ENCODE measurements at regions not wholly inside any gene's neighbourhood (a gene's known extent, or its start where the extent isn't known, plus 50 kb on each side); places are given as distances from the start of the nearest gene placed in this dataset.

- Histone ChIP-seq H3K4me3 (ENCODE audit: low read length in 2 of 2) (no peak overlapping the region), H3K36me3 (ENCODE audit: control insufficient read depth in 2 of 2, insufficient read depth in 2 of 2, low read length in 2 of 2) (no peaks in the 10 kb centered on the region), H3K27me3 (ENCODE audit: control insufficient read depth in 2 of 2, insufficient read depth in 2 of 2, low read length in 2 of 2) (no peaks in the 10 kb centered on the region), H3K27ac (ENCODE audit: low read depth in 2 of 2, low read length in 2 of 2) (no peak overlapping the region), H3K9ac (ENCODE audit: low read depth in 1 of 2, low read length in 2 of 2) (no peak overlapping the region), H3K9me3 (ENCODE audit: control insufficient read depth in 2 of 2, low read length in 2 of 2) (no peaks in the 10 kb centered on the region), H3K4me1 (ENCODE audit: control insufficient read depth in 2 of 2, insufficient read depth in 2 of 2, low read length in 2 of 2) (no peaks in the 10 kb centered on the region)
These were observed 1542.6 kb upstream of the PIK3C3 start for GRCh38 chr18:40412410-40412809.

GRCh38 chr18:40407909-40408308, 1547.1 kb upstream of the PIK3C3 start:
- no peaks in the 10 kb centered on the region for H3K27me3 ChIP-seq (ENCODE audit: control insufficient read depth in 2 of 2, insufficient read depth in 2 of 2, low read length in 2 of 2)
- H3K36me3 ChIP-seq (ENCODE audit: control insufficient read depth in 2 of 2, insufficient read depth in 2 of 2, low read length in 2 of 2): no peaks in the 10 kb centered on the region
- H3K4me1 ChIP-seq (ENCODE audit: control insufficient read depth in 2 of 2, insufficient read depth in 2 of 2, low read length in 2 of 2): no peaks in the 10 kb centered on the region
- H3K9ac ChIP-seq (ENCODE audit: low read depth in 1 of 2, low read length in 2 of 2): no peak overlapping the region
- no peak overlapping the region for H3K27ac ChIP-seq (ENCODE audit: low read depth in 2 of 2, low read length in 2 of 2)
- no peaks in the 10 kb centered on the region for H3K9me3 ChIP-seq (ENCODE audit: control insufficient read depth in 2 of 2, low read length in 2 of 2)
- H3K4me3 ChIP-seq (ENCODE audit: low read length in 2 of 2): no peak overlapping the region

- no peak overlapping the region for H3K4me3 ChIP-seq (ENCODE audit: low read length in 2 of 2)
- no peak overlapping the region for H3K27ac ChIP-seq (ENCODE audit: low read depth in 2 of 2, low read length in 2 of 2)
- H3K9me3 ChIP-seq (ENCODE audit: control insufficient read depth in 2 of 2, low read length in 2 of 2): no peaks in the 10 kb centered on the region
- H3K27me3 ChIP-seq (ENCODE audit: control insufficient read depth in 2 of 2, insufficient read depth in 2 of 2, low read length in 2 of 2): no peaks in the 10 kb centered on the region
- no peaks in the 10 kb centered on the region for H3K4me1 ChIP-seq (ENCODE audit: control insufficient read depth in 2 of 2, insufficient read depth in 2 of 2, low read length in 2 of 2)
- H3K36me3 ChIP-seq (ENCODE audit: control insufficient read depth in 2 of 2, insufficient read depth in 2 of 2, low read length in 2 of 2): no peaks in the 10 kb centered on the region
- H3K9ac ChIP-seq (ENCODE audit: low read depth in 1 of 2, low read length in 2 of 2): no peak overlapping the region
These were observed 1550.8 kb upstream of the PIK3C3 start for GRCh38 chr18:40404284-40404683.

GRCh38 chr18:40402052-40402451, 1553.0 kb upstream of the PIK3C3 start:
- Histone ChIP-seq H3K27me3 (ENCODE audit: control insufficient read depth in 2 of 2, insufficient read depth in 2 of 2, low read length in 2 of 2) (no peaks in the 10 kb centered on the region), H3K36me3 (ENCODE audit: control insufficient read depth in 2 of 2, insufficient read depth in 2 of 2, low read length in 2 of 2) (no peaks in the 10 kb centered on the region), H3K27ac (ENCODE audit: low read depth in 2 of 2, low read length in 2 of 2) (no peak overlapping the region), H3K9ac (ENCODE audit: low read depth in 1 of 2, low read length in 2 of 2) (no peak overlapping the region), H3K4me3 (ENCODE audit: low read length in 2 of 2) (no peak overlapping the region), H3K9me3 (ENCODE audit: control insufficient read depth in 2 of 2, low read length in 2 of 2) (no peaks in the 10 kb centered on the region), H3K4me1 (ENCODE audit: control insufficient read depth in 2 of 2, insufficient read depth in 2 of 2, low read length in 2 of 2) (no peaks in the 10 kb centered on the region)

- H3K36me3 ChIP-seq (ENCODE audit: control insufficient read depth in 2 of 2, insufficient read depth in 2 of 2, low read length in 2 of 2): no peaks in the 10 kb centered on the region
- H3K27ac ChIP-seq (ENCODE audit: low read depth in 2 of 2, low read length in 2 of 2): no peak overlapping the region
- no peak overlapping the region for H3K4me3 ChIP-seq (ENCODE audit: low read length in 2 of 2)
- H3K27me3 ChIP-seq (ENCODE audit: control insufficient read depth in 2 of 2, insufficient read depth in 2 of 2, low read length in 2 of 2): no peaks in the 10 kb centered on the region
- H3K9ac ChIP-seq (ENCODE audit: low read depth in 1 of 2, low read length in 2 of 2): no peak overlapping the region
- H3K4me1 ChIP-seq (ENCODE audit: control insufficient read depth in 2 of 2, insufficient read depth in 2 of 2, low read length in 2 of 2): peaks cover 0 to 11% of the 10 kb centered on the region in 2 donors
- no peaks in the 10 kb centered on the region for H3K9me3 ChIP-seq (ENCODE audit: control insufficient read depth in 2 of 2, low read length in 2 of 2)
These were observed 1566.9 kb upstream of the PIK3C3 start for GRCh38 chr18:40388121-40388520.

GRCh38 chr18:40387130-40387787, 1567.8 kb upstream of the PIK3C3 start:
- H3K27me3 ChIP-seq (ENCODE audit: control insufficient read depth in 2 of 2, insufficient read depth in 2 of 2, low read length in 2 of 2): no peaks in the 10 kb centered on the region
- H3K27ac ChIP-seq (ENCODE audit: low read depth in 2 of 2, low read length in 2 of 2): no peak overlapping the region
- peaks cover 0 to 11% of the 10 kb centered on the region in 2 donors for H3K4me1 ChIP-seq (ENCODE audit: control insufficient read depth in 2 of 2, insufficient read depth in 2 of 2, low read length in 2 of 2)
- H3K9ac ChIP-seq (ENCODE audit: low read depth in 1 of 2, low read length in 2 of 2): no peak overlapping the region
- no peak overlapping the region for H3K4me3 ChIP-seq (ENCODE audit: low read length in 2 of 2)
- H3K36me3 ChIP-seq (ENCODE audit: control insufficient read depth in 2 of 2, insufficient read depth in 2 of 2, low read length in 2 of 2): no peaks in the 10 kb centered on the region
- H3K9me3 ChIP-seq (ENCODE audit: control insufficient read depth in 2 of 2, low read length in 2 of 2): no peaks in the 10 kb centered on the region

GRCh38 chr18:40382197-40382596, 1572.8 kb upstream of the PIK3C3 start:
- H3K27ac ChIP-seq (ENCODE audit: low read depth in 2 of 2, low read length in 2 of 2): no peak overlapping the region
- H3K4me3 ChIP-seq (ENCODE audit: low read length in 2 of 2): no peak overlapping the region
- peaks cover 0 to 6% of the 10 kb centered on the region in 2 donors for H3K4me1 ChIP-seq (ENCODE audit: control insufficient read depth in 2 of 2, insufficient read depth in 2 of 2, low read length in 2 of 2)
- no peaks in the 10 kb centered on the region for H3K9me3 ChIP-seq (ENCODE audit: control insufficient read depth in 2 of 2, low read length in 2 of 2)
- no peaks in the 10 kb centered on the region for H3K36me3 ChIP-seq (ENCODE audit: control insufficient read depth in 2 of 2, insufficient read depth in 2 of 2, low read length in 2 of 2)
- H3K27me3 ChIP-seq (ENCODE audit: control insufficient read depth in 2 of 2, insufficient read depth in 2 of 2, low read length in 2 of 2): no peaks in the 10 kb centered on the region
- H3K9ac ChIP-seq (ENCODE audit: low read depth in 1 of 2, low read length in 2 of 2): no peak overlapping the region

- H3K27ac ChIP-seq (ENCODE audit: low read depth in 2 of 2, low read length in 2 of 2): no peak overlapping the region
These were observed 1574.2 kb upstream of the PIK3C3 start for GRCh38 chr18:40380686-40381439.

GRCh38 chr18:40375837-40376236, 1579.2 kb upstream of the PIK3C3 start:
- Histone ChIP-seq H3K9me3 (ENCODE audit: control insufficient read depth in 2 of 2, low read length in 2 of 2) (no peaks in the 10 kb centered on the region), H3K36me3 (ENCODE audit: control insufficient read depth in 2 of 2, insufficient read depth in 2 of 2, low read length in 2 of 2) (no peaks in the 10 kb centered on the region), H3K27ac (ENCODE audit: low read depth in 2 of 2, low read length in 2 of 2) (no peak overlapping the region), H3K4me3 (ENCODE audit: low read length in 2 of 2) (no peak overlapping the region), H3K27me3 (ENCODE audit: control insufficient read depth in 2 of 2, insufficient read depth in 2 of 2, low read length in 2 of 2) (no peaks in the 10 kb centered on the region), H3K9ac (ENCODE audit: low read depth in 1 of 2, low read length in 2 of 2) (no peak overlapping the region), H3K4me1 (ENCODE audit: control insufficient read depth in 2 of 2, insufficient read depth in 2 of 2, low read length in 2 of 2) (no peaks in the 10 kb centered on the region)

More at GRCh38 chr18:40380686-40381439, 1574.2 kb upstream of the PIK3C3 start:
- Histone ChIP-seq H3K9ac (ENCODE audit: low read depth in 1 of 2, low read length in 2 of 2) (no peak overlapping the region), H3K9me3 (ENCODE audit: control insufficient read depth in 2 of 2, low read length in 2 of 2) (no peaks in the 10 kb centered on the region), H3K4me1 (ENCODE audit: control insufficient read depth in 2 of 2, insufficient read depth in 2 of 2, low read length in 2 of 2) (no peaks in the 10 kb centered on the region), H3K36me3 (ENCODE audit: control insufficient read depth in 2 of 2, insufficient read depth in 2 of 2, low read length in 2 of 2) (no peaks in the 10 kb centered on the region), H3K4me3 (ENCODE audit: low read length in 2 of 2) (no peak overlapping the region), H3K27me3 (ENCODE audit: control insufficient read depth in 2 of 2, insufficient read depth in 2 of 2, low read length in 2 of 2) (no peaks in the 10 kb centered on the region)

GRCh38 chr18:40371673-40372072, 1583.4 kb upstream of the PIK3C3 start:
- no peak overlapping the region for H3K9ac ChIP-seq (ENCODE audit: low read depth in 1 of 2, low read length in 2 of 2)
- H3K9me3 ChIP-seq (ENCODE audit: control insufficient read depth in 2 of 2, low read length in 2 of 2): no peaks in the 10 kb centered on the region
- H3K27me3 ChIP-seq (ENCODE audit: control insufficient read depth in 2 of 2, insufficient read depth in 2 of 2, low read length in 2 of 2): no peaks in the 10 kb centered on the region
- H3K4me3 ChIP-seq (ENCODE audit: low read length in 2 of 2): no peak overlapping the region
- no peaks in the 10 kb centered on the region for H3K4me1 ChIP-seq (ENCODE audit: control insufficient read depth in 2 of 2, insufficient read depth in 2 of 2, low read length in 2 of 2)
- no peak overlapping the region for H3K27ac ChIP-seq (ENCODE audit: low read depth in 2 of 2, low read length in 2 of 2)
- H3K36me3 ChIP-seq (ENCODE audit: control insufficient read depth in 2 of 2, insufficient read depth in 2 of 2, low read length in 2 of 2): no peaks in the 10 kb centered on the region
